SK-N-SH treated with all-trans-retinoic acid at 6 μM for 48 hours (cell line): ENCODE measurements at regions not wholly inside any gene's neighbourhood (a gene's known extent, or its start where the extent isn't known, plus 50 kb on each side); places are given as distances from the start of the nearest gene placed in this dataset.

Source experiments
- ATAC-seq: fragments of 200-7000 bp; cut with Tn5 transposase; 3 replicates; pipeline ENCODE4 v1.9.1; 2020; ENCODE audit warnings: mild to moderate bottlenecking, moderate library complexity
- ARNTL ChIP-seq: fragments of 450-650 bp; formaldehyde crosslinking; IDR thresholded peaks from 2 replicates; pipeline ENCODE4 v1.5.0; 2020; ENCODE audit warnings: low read depth, mild to moderate bottlenecking, moderate library complexity, borderline replicate concordance
- BACH2 ChIP-seq: fragments of 250-450 bp; sonication (Bioruptor Pico); IDR thresholded peaks from 2 replicates; pipeline ENCODE4 v1.9.0; 2021; ENCODE audit warnings: mild to moderate bottlenecking, borderline replicate concordance
- CSDC2 ChIP-seq: fragments of 250-450 bp; sonication (Bioruptor Pico); IDR thresholded peaks from 2 replicates; pipeline ENCODE4 v1.5.0; 2020; ENCODE audit warnings: mild to moderate bottlenecking, moderate library complexity
- CSRNP3 ChIP-seq: fragments of 250-450 bp; sonication (Bioruptor Pico); IDR thresholded peaks from 2 replicates; pipeline ENCODE4 v1.5.1; 2021; ENCODE audit warnings: mild to moderate bottlenecking, moderate library complexity
- ESRRG ChIP-seq: fragments of 250-450 bp; sonication (Bioruptor Pico); IDR thresholded peaks from 2 replicates; pipeline ENCODE4 v1.6.1; 2021; ENCODE audit warnings: mild to moderate bottlenecking
- GLIS3 ChIP-seq: fragments of 250-450 bp; sonication (Bioruptor Pico); IDR thresholded peaks from 2 replicates; pipeline ENCODE4 v1.5.0; 2020; ENCODE audit warnings: mild to moderate bottlenecking, moderate library complexity
- ISL1 ChIP-seq: fragments of 250-450 bp; sonication (Bioruptor Pico); IDR thresholded peaks from 2 replicates; pipeline ENCODE4 v2.1.2; 2022; ENCODE audit warnings: mild to moderate bottlenecking, moderate library complexity
- OSR1 ChIP-seq: fragments of 250-450 bp; sonication (Bioruptor Pico); IDR thresholded peaks from 2 replicates; pipeline ENCODE4 v1.8.0; 2022; ENCODE audit warnings: moderate library complexity, mild to moderate bottlenecking, inconsistent platforms
- PATZ1 ChIP-seq: fragments of 250-450 bp; sonication (Bioruptor Pico); IDR thresholded peaks from 2 replicates; pipeline ENCODE4 v1.8.0; 2020; ENCODE audit warnings: mild to moderate bottlenecking, moderate library complexity, borderline replicate concordance
- POU6F1 ChIP-seq: fragments of 250-450 bp; sonication (Bioruptor Pico); IDR thresholded peaks from 2 replicates; pipeline ENCODE4 v1.8.0; 2021; ENCODE audit warnings: low read depth, mild to moderate bottlenecking, moderate library complexity, borderline replicate concordance
- PPARA ChIP-seq: fragments of 250-450 bp; sonication (Bioruptor Pico); IDR thresholded peaks from 2 replicates; pipeline ENCODE4 v1.5.0; 2020; ENCODE audit warnings: mild to moderate bottlenecking, borderline replicate concordance
- RARB ChIP-seq: fragments of 250-450 bp; sonication (Bioruptor Pico); IDR thresholded peaks from 2 replicates; pipeline ENCODE4 v1.8.0; 2021; ENCODE audit warnings: mild to moderate bottlenecking, moderate library complexity
- SNAI2 ChIP-seq: fragments of 250-450 bp; sonication (Bioruptor Pico); IDR thresholded peaks from 2 replicates; pipeline ENCODE4 v1.5.0; 2020; ENCODE audit warnings: mild to moderate bottlenecking, moderate library complexity
- TCF4 ChIP-seq: fragments of 250-450 bp; sonication (Bioruptor Pico); IDR thresholded peaks from 2 replicates; pipeline ENCODE4 v1.8.0; 2021; ENCODE audit warnings: mild to moderate bottlenecking, moderate library complexity, borderline replicate concordance
- TSHZ2 ChIP-seq: fragments of 250-450 bp; sonication (Bioruptor Pico); IDR thresholded peaks from 2 replicates; pipeline ENCODE4 v1.5.0; 2020; ENCODE audit warnings: mild to moderate bottlenecking, moderate library complexity
- ZC3H10 ChIP-seq: fragments of 250-450 bp; sonication (Bioruptor Pico); IDR thresholded peaks from 2 replicates; pipeline ENCODE4 v1.5.1; 2021; ENCODE audit warnings: mild to moderate bottlenecking, moderate library complexity
- ZFP3 ChIP-seq: fragments of 250-450 bp; sonication (Bioruptor Pico); IDR thresholded peaks from 2 replicates; pipeline ENCODE4 v1.5.0; 2020; ENCODE audit warnings: mild to moderate bottlenecking, moderate library complexity
- ZFP30 ChIP-seq: fragments of 450-650 bp; formaldehyde crosslinking; IDR thresholded peaks from 2 replicates; pipeline ENCODE4 v1.5.0; 2022; ENCODE audit warnings: mild to moderate bottlenecking, moderate library complexity
- ZNF565 ChIP-seq: fragments of 450-650 bp; formaldehyde crosslinking; conservative IDR thresholded peaks from 2 replicates; pipeline ENCODE4 v1.5.0; 2020; ENCODE audit warnings: low read depth, mild to moderate bottlenecking, moderate library complexity
- ZNF70 ChIP-seq: fragments of 450-650 bp; formaldehyde crosslinking; IDR thresholded peaks from 2 replicates; pipeline ENCODE4 v1.5.0; 2020; ENCODE audit warnings: mild to moderate bottlenecking, moderate library complexity
- ZNF8 ChIP-seq: fragments of 450-650 bp; formaldehyde crosslinking; IDR thresholded peaks from 2 replicates; pipeline ENCODE4 v1.5.0; 2020; ENCODE audit warnings: mild to moderate bottlenecking, moderate library complexity

GRCh38 chr6:160891690-160892089 lies 99.9 kb upstream of the MAP3K4 start:
- ATAC-seq = no peak
- TF ChIP-seq ESRRG (CRISPR knock-in tag) = no peak
- no peak for TF ChIP-seq ZFP30
- no peak for TF ChIP-seq CSRNP3 (CRISPR knock-in tag)
- TF ChIP-seq SNAI2 (CRISPR knock-in tag) = no peak
- TF ChIP-seq ZNF565 = no peak
- TF ChIP-seq OSR1 = no peak
- TF ChIP-seq POU6F1 (CRISPR knock-in tag) = no peak
- no peak for TF ChIP-seq ZNF70
- TF ChIP-seq PPARA (CRISPR knock-in tag) = no peak
- no peak for TF ChIP-seq RARB
- no peak for TF ChIP-seq ZFP3
- no peak for TF ChIP-seq PATZ1 (CRISPR knock-in tag)
- no peak for TF ChIP-seq TCF4
- no peak for TF ChIP-seq TSHZ2 (CRISPR knock-in tag)
- no peak for TF ChIP-seq ARNTL (CRISPR knock-in tag)
- no peak for TF ChIP-seq ZC3H10 (CRISPR knock-in tag)
- TF ChIP-seq ISL1 (CRISPR knock-in tag) = no peak
- no peak for TF ChIP-seq CSDC2 (CRISPR knock-in tag)
- no peak for TF ChIP-seq BACH2 (CRISPR knock-in tag)
- no peak for TF ChIP-seq ZNF8 (CRISPR knock-in tag)

- ATAC-seq = no peak
- TF ChIP-seq ZFP3 (no peak), SNAI2 (CRISPR knock-in tag) (no peak), OSR1 (no peak), CSDC2 (CRISPR knock-in tag) (no peak), CSRNP3 (CRISPR knock-in tag) (no peak), ESRRG (CRISPR knock-in tag) (no peak), GLIS3 (CRISPR knock-in tag) (no peak), ZFP30 (no peak), BACH2 (CRISPR knock-in tag) (no peak), RARB (no peak), POU6F1 (CRISPR knock-in tag) (no peak), ZC3H10 (CRISPR knock-in tag) (no peak)
These were observed 96.0 kb upstream of the MAP3K4 start for GRCh38 chr6:160895562-160895961.
